AG08395 (cell line): ENCODE measurements at regions not wholly inside any gene's neighbourhood (a gene's known extent, or its start where the extent isn't known, plus 50 kb on each side); places are given as distances from the start of the nearest gene placed in this dataset.
"Not testable (repeated sequence)": the region's sequence is repeated elsewhere in the genome, so short reads cannot be mapped to it uniquely, and the experiment has no call there.

ENCODE experiments used
- DNase-seq: peaks from one replicate; pipeline ENCODE4 v3.0.0; 2012; ENCODE audit warnings: mixed read lengths, low spot score

DNA sequence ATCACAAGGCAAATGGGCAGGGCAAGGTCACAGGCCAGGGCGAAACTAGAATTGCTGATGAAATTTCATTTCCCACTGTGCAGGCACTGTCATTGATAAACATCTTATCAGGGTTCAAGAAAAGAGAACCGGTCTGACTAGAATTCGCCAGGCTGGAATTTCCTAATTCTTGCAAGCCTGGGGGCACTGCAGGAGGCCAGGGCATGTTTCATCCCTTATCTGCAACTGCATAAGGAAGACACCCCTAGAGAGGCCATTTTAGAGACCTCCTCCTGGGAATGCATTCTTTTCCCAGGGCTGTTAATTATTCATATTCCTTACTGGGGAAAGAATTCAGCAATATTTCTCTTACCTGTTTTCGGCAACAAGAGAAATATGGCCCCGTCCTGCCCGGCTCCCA, 266.2 kb upstream of the CYLC2 start:
- DNase-seq, result no peak

DNA sequence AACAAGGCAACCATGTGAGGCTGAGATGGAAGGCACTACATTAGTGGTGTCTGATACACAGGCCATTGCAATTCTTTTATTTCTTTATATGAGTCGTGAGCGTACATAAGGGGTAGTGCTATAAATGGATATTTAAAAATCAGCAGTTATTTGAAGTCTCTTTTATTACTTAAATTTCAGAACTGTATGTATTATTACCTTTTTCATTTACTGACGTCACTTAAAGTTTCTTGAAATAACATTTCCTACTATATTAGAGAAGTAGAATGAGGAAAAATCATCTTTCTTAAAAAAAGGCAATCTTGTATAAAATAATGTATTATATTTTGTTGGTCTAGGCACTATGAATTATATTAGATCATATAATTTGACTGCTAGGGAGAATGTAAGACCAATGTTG, 280.9 kb upstream of the CYLC2 start:
- no peak for DNase-seq

DNA sequence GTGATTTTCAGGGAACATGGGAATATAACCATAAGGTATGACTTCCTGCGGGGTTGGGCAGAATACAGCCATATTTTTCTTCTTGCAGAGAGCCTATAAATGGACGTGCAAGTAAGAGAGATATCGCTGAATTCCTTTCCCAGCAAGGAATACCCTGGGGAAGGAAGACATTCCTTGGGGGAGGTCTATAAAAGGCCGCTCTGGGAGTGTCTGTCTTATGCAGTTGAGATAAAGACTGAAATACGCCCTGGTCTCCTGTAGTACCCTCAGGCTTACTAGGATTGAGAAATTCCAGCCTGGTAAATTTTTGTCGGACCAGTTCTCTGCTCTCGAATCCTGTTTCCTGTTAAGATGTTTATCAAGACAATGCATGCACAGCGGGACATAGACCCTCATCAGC, 282.2 kb upstream of the CYLC2 start:
- DNase-seq, result not testable (repeated sequence)

DNA sequence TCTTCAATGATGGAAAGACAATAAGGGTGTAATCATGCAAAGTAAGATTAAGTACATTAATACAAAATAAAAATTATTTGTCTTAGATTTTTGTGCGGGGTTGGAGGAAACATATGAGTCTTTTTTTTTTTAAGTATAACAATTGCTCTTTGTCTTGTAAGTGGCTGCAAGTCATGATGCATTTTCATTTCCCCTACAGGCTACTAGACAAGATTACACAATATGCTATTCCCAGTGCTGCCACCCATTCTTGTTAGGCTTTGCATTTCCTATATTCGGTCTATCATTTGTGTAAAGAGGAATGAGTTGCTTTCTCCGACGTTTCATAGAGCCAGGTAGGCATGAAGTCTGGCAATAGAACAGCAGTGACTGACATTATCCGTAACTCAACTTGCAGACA, 294.2 kb upstream of the CYLC2 start:
- DNase-seq, result no peak

DNA sequence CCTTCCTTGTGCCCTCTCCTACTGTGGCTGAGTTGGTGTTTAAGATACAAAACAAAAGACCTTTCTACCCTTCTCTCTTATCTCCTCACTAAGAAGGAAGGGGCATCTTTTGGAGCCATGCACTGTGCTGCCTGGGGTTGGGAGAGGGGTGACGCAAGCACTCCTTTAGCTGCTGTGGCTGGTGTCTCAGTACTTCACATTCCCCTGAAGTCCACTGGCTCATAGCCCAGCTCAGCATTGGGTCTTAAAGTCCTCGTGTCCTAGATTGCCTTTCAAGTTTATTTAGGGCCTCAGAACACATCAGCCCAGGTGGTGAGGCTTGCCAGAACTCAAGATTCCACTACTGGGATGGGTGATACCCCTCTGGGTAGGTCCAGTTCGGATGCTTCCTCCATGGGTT, 325.9 kb upstream of the CYLC2 start:
- DNase-seq, result no peak

DNA sequence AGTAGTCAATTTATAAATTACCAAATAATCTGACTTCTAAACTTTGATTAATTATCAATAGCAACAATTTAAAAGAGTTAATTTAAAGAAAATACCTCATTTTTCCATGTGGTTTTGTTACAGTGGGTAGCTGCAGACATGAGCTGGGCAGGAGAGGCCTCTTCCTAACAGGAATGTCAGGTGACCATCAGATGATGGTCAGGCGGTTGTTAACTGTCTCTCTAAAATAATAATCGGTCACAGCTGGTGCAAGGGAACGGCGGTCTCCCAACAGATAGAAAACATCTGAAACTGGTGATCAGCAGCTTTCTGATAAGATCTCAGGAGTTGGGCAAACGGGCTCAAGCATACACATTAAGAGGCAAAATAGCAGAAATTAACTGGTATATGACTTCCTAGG, 342.7 kb upstream of the CYLC2 start:
- DNase-seq, result no peak

DNA sequence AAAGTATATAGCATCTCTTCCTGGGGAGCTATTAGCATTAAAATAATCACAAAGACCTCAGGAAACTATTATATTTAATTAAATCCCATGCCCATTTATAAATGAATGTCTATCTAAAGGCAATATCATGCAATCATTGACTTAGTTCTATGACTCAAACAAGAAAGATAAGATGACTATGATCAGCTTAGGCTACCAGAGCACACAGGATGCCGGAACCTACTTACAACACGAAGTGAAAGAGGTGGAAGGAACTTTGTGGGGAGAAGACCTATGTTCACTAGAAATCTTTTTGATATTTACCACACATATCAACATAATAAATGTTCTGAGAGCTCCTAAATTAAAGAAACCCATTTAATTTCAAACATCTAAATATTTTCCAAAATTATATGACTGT, 344.2 kb upstream of the CYLC2 start:
- no peak for DNase-seq

DNA sequence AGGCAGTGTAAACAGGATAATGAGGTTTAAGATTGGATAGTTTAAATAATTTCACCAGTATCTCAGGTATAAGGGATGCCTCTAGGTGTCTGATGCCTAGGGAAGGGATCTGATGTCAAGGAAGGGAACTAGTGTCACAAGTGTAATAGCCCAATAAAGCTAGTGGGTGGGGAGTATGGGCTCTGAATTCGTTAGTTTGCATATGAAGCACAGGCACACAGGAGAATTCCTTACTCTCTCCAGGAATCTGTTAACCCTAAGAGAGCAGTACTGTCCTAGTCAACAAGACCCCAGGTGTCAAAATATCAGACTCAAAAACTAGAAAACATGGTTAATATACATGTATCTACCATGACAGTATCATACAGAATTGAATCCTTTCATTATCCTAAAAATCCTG, 352.5 kb upstream of the CYLC2 start:
- DNase-seq, result no peak

DNA sequence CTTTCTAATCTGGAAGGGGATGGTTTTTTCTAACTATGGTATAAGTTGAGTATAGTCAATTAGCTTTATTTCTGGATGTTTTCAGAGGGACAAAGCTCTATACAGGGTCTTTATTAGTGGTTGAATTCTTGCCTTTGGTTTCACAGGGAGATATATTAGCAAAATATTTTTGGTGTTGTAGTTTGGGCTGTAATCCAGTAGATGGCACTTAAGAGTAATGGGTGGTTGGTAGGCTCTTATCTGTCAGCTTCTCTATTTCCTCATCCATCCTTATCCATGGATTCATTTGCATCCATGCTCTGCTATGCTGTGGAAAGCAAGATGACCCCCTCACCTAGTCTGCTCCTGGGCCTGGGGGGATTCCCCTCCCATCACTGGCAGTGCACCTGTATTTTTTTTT, 363.6 kb upstream of the CYLC2 start:
- DNase-seq, result no peak

DNA sequence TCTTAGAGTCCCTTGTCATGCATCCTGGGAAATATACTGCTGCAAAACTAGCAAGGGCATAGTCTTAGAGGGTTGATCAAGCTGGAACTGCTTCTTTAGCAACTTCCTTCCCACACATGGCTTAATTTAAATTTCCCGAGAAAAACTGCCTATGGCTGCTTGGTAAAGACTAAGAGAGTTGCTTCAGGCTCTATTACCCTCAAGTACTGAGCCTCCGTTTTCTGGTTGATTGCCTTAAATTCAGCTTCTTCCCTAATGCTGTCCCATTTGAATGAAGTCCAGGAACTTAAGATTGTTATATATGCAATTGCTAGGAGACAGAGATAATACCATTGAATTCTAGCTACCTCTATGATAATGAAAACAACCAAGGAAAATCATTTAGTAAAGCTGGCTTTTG, 385.7 kb upstream of the CYLC2 start:
- no peak for DNase-seq

DNA sequence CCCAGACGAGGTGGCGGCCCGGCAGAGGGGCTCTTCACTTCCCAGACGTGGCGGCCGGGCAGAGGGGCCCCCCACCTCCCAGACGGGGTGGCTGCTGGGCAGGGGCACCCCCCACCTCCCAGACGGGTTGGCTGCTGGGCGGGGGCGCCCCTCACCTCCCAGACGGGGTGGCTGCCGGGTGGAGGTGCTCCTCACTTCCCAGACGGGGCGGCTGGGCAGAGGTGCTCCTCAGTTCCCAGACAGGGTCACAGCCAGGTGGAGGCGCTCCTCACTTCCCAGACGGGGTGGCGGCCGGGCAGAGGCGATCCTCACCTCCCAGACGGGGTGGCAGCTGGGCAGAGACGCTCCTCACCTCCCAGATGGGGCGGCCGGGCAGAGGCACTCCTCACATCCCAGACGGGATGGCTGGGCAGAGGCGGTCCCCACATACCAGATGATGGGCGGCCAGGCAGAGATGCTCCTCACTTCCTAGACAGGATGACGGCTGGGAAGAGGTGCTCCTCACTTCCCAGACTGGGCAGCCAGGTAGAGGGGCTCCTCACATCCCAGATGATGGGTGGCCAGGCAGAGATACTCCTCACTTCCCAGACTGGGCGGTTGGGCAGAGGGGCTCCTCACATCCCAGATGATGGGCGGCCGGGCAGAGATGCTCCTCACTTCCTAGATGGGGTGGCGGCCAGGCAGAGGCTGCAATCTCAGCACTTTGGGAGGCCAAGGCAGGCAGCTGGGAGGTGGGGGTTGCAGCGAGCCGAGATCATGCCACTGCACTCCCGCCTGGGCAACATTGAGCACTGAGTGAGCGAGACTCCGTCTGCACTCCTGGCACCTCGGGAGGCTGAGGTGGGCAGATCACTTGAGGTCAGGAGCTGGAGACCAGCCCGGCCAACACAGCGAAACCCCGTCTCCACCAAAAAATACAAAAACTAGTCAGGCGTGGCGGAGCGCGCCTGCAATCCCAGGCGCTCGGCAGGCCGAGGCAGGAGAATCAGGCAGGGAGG, 391.6 kb upstream of the CYLC2 start:
- not testable (repeated sequence) for DNase-seq

DNA sequence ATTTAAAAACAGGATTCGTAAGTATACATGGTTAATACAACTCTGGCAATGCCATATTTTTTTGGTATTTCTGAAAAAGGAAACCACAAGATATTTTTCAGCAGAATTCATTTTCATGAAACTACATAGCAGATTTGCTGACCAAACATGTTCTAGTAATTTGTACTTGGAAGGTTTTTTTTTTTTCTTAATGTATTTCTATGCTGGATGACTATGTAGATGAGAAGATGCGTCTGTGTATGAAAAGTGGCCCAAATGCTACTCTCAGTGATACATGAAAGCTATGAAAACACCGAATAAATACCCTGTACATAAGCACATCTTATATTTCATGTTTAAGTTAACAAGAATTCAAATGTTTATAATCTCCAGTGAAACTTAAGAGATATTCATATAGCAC, 400.9 kb upstream of the CYLC2 start:
- no peak for DNase-seq

DNA sequence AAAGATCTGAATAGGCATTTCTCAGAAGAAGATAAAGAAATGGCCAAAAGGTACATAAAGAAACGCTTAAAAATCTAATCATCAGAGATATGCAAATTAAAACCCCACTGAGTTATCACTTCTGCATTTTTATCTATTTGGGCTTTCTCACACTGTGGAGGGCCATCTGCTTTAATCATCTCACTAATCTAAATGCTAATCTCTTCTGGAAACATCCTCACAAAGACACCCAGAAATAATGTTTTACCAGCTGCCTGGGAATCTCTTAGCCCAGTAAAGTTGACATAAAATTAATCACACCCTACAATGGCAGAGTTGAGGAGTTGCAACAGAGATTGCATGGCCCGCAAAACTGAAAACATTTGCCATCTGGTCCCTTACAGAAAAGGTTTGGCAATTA, 407.9 kb upstream of the CYLC2 start:
- DNase-seq, result no peak

DNA sequence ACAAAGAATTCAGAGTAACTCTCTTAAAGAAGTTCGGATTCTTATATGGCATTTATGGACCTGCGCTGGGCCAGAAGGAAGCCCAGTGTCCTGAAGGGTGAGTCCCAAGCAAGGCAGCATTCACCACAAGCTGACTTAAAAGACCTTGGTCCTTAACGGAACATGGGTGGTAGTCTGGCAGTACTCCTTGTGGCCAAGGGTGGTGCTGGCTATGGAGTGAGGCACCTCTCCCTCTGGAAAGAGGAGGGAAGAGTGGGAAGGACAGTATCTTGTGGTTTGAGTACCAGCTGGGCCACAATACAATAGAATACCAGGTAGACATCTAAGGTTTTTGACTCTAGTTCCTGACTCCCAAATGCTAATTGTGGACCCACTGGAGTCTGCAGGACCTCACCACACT, 425.7 kb upstream of the CYLC2 start:
- no peak for DNase-seq

DNA sequence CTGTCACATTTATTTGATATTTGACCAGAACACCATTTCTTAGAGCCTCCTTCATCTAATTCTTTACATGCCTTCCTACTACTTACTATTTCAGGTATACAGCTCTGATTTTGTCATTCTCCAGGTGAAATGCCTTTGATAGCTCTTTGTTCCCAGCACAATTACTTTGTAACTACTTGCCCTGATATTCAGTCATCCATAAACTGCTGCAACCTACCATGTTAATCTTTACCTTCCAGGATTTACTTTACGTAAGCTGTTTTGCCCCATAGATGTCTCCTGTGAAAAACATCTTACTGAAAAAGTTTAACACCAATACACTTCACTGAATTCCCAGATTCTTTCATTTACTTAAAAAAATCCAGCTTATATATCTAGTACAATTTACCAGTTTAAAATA, 443.8 kb upstream of the CYLC2 start:
- DNase-seq, result no peak

DNA sequence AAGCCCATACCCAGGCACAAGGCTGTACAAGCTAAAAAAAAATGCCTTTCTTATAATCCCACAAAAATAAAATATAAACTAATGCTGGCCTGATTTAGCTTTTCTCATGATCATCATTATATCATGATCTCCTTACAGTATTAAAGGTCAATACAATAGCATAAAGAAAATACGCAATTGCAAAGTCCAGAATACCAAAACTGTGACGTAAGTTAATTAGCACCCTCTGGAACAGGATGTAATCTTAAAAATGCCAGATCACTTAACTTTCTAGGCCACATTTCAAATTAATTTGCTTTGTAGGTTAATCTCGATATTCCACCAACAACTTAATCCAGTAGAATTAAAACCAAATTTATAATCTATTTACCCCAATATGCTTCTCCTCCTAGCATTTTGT, 444.2 kb upstream of the CYLC2 start:
- DNase-seq, result no peak

DNA sequence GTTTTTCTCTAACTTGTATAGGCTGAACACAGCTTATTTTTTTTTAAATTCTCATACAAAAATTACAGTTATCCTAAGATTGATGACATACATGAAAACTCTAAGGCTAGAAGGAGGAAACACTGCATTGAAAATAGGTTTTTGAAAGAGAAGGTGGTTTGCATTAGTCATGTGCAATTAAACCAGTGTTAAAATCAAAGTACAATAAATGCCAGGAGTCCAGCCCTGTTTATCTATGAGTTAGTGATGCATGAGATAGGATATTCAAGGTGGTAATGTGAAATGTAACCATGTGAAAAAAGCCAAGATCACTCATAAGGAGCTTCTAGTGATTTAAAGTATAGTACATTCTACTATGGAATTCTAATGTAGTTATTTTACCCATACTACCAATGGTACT, 444.9 kb upstream of the CYLC2 start:
- no peak for DNase-seq

DNA sequence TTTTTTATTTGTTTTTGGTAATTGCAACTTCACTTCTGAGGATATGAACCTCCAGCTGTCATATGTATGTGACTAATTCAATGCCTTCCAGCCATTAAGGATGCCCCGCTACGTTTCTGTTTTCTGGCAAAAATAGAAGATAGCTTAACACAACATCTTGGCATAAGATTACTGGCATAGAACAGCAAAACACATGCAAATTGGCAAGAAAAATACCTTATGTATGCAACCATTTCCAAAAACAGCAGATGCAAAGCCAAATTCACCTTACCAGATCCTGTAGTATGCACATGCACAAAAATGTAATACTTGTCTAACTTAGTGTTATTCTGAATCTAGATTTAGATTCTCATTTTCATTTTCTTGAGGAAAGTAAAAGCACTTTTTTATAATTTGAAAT, 461.1 kb upstream of the CYLC2 start:
- no peak for DNase-seq

DNA sequence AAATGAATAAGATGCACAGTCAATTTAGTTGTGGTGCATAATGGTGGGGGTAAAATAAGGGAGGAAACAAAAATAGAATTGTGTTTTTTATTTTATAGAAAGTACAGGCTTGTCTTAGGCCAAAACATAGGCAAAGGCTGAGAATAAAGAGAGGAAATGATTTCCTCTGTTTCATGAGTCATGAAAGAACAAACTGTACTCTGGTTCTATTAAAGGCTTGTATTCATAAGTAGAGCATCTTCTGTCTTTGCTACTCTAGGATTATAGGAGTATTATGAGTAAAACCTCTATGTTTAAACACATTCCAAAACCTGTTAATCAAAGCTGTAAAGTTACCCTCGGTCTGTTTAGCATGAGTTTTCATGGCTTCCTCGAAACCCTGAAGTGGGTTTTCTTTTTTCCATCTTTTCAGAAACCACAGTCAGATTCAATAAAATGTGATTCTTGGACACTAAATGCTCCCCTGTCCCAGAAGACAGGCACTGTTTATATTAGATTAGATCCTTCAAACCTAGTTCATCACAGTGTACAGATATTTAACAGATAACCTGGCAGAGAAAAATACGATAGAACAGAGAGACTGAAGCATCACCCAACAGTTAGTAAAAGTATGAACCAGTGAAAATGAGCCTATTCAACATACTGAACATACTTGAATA, 473.9 kb upstream of the CYLC2 start:
- DNase-seq, result no peak

DNA sequence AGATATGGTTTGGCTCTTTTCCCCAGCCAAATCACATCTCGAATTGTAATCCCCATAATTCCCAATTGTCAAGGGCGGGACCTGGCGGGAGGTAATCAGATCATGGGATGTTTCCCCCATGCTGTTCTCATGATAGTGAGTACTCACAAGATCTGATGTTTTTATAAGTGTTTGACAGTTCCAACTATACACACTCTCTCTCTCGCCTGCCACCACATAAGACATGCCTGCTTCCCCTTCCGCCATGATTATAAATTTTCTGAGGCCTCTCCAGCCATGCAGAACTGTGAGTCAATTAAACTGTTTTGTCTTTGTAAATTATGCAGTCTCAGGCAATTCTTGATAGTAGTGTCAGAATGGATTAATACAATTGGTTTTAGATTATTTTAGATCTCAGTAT, 475.7 kb upstream of the CYLC2 start:
- no peak for DNase-seq

DNA sequence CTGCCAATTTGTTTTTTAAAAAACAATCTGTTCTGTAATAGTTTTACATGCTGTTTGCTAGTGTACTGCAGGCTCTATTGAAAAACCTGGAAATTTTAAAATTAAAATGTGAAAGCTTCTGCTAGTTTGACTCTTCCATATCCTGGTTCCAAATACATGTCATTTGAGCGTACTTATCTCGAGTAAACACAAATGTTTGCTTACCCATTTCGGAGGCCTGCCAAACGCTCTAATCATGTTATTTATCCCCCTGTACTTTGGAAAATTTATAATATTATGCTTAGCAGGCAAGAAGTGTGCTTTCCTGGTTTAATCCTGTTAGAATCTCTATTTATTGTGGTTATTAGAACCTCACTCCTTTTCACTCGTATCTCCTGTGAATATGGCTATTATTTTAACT, 476.8 kb upstream of the CYLC2 start:
- DNase-seq, result no peak

DNA sequence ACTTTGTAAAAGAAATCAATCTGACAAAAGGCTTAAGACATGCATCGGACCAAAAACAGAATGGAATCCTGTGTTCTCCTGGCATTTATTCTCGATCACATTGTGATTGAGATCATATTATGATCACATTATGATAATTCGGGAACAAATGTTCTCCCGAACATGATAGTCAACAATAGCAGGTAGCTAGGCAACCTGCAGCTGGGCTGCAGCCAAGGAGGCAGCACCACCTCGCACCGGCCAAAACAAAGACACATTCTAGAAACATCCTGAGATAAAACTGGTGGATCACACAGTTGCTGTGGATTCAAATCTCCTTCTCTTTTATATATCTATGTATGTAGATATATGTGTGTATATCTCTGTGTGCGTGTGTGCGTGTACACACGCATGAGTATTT, 480.6 kb upstream of the CYLC2 start:
- no peak for DNase-seq

DNA sequence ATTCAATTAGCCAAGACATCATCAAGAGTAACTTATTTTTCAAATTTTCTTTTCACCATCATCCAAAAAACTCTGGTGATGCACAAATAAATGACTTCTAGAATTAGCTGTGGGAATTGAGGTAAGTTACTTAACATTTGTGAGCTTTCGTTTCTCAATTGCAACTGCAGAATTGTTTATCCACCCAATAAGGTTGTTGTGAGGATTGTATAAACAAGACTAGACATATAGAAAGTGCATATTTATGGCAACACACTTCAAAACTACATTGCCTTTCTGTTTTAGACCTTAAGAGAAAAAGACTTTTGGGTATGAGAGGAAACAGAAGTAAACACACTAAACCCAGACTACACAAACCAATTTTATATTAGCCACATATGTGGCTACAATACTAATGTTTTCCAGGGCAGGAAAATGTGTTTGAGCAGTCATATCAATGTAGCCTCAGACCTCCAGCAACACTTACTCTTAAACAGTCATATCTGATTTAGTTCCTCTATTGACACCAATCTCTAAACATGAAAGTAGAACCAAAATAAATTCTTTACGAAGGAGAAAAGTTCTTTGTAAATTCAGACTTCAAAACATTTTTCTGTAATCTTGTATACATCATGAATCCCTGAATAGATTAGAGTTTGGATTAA, 488.0 kb upstream of the CYLC2 start:
- no peak for DNase-seq
